ENCODE measurements at regions not wholly inside any gene's neighbourhood (a gene's known extent, or its start where the extent isn't known, plus 50 kb on each side); places are given as distances from the start of the nearest gene placed in this dataset.

DNA sequence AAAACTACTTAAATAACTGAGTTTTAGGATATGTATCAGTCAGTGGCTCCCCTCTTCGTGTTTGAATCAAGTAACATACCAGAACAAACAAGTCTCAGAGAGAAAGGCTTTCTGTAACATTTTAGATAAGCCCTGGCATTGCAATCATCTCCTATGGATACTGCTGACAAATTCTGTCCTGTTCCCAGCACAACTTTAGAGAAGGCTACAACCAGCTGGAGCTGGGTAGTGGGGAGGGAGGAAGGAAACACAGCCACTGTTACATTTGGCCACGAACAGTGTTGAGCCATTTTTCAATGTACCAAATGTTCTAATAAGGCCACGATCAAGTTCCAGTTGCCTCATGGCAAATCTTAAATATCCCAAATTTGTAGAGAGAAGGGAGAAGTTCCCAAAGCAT, 511.8 kb upstream of the WWC1 start:
- TF ChIP-seq, protein P1, sequence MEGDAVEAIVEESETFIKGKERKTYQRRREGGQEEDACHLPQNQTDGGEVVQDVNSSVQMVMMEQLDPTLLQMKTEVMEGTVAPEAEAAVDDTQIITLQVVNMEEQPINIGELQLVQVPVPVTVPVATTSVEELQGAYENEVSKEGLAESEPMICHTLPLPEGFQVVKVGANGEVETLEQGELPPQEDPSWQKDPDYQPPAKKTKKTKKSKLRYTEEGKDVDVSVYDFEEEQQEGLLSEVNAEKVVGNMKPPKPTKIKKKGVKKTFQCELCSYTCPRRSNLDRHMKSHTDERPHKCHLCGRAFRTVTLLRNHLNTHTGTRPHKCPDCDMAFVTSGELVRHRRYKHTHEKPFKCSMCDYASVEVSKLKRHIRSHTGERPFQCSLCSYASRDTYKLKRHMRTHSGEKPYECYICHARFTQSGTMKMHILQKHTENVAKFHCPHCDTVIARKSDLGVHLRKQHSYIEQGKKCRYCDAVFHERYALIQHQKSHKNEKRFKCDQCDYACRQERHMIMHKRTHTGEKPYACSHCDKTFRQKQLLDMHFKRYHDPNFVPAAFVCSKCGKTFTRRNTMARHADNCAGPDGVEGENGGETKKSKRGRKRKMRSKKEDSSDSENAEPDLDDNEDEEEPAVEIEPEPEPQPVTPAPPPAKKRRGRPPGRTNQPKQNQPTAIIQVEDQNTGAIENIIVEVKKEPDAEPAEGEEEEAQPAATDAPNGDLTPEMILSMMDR (IDR thresholded peaks at IDR 0.05; ENCODE audit: low read length) = no peak
- TF ChIP-seq EZH2 (IDR thresholded peaks at IDR 0.05; ENCODE audit: borderline replicate concordance, low read length) = no peak
